A673 (cell line): ENCODE measurements at regions not wholly inside any gene's neighbourhood (a gene's known extent, or its start where the extent isn't known, plus 50 kb on each side); places are given as distances from the start of the nearest gene placed in this dataset.

Experiments used
- EZH2 ChIP-seq: fragments of 200-600 bp; sonication (generic); IDR thresholded peaks from 2 replicates; pipeline ENCODE4 v1.6.1; 2017; ENCODE audit warnings: borderline replicate concordance, low read depth, mild to moderate bottlenecking, mixed read lengths, antibody characterized with exemption, low read length; ENCODE audit not compliant: poor library complexity, severe bottlenecking
- TF ChIP-seq, protein P1 (sequence below): fragments of 300-800, 200-600 bp; sonication (generic); conservative IDR thresholded peaks from 2 replicates; pipeline ENCODE4 v1.5.1; 2017; ENCODE audit warnings: low read depth, mild to moderate bottlenecking, antibody characterized with exemption, low read length, moderate library complexity, mixed read lengths

DNA sequence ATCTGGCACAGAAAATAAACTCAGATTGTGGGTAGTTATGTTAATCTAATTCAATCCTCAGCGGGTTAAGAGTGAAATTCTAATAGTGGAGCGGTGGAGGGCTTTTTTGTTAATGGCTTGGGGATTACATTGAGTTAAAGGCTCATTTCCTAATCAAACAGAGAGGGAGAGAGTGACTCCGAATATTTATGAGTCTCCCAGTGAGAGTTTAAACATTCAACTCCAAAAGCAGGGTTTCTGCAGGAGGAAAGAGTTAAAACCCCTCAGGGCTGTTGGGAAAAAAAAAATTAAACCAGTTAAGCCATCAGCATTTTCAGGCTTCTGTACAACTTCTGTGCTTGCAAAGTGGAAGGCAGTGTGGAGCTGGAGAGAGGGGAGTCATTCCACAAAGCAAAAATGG lies 62.1 kb upstream of the ESRRB start:
- TF ChIP-seq, protein P1, sequence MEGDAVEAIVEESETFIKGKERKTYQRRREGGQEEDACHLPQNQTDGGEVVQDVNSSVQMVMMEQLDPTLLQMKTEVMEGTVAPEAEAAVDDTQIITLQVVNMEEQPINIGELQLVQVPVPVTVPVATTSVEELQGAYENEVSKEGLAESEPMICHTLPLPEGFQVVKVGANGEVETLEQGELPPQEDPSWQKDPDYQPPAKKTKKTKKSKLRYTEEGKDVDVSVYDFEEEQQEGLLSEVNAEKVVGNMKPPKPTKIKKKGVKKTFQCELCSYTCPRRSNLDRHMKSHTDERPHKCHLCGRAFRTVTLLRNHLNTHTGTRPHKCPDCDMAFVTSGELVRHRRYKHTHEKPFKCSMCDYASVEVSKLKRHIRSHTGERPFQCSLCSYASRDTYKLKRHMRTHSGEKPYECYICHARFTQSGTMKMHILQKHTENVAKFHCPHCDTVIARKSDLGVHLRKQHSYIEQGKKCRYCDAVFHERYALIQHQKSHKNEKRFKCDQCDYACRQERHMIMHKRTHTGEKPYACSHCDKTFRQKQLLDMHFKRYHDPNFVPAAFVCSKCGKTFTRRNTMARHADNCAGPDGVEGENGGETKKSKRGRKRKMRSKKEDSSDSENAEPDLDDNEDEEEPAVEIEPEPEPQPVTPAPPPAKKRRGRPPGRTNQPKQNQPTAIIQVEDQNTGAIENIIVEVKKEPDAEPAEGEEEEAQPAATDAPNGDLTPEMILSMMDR = no peak
- TF ChIP-seq EZH2 = no peak
